ENCODE measurements at regions not wholly inside any gene's neighbourhood (a gene's known extent, or its start where the extent isn't known, plus 50 kb on each side); places are given as distances from the start of the nearest gene placed in this dataset.

GRCh38 chr7:125568799-125569198, 639.2 kb upstream of the POT1 start:
- Histone ChIP-seq H3K27me3 (ENCODE audit: insufficient read depth, low read depth) (no peaks in the 10 kb centered on the region), H4K20me1 (ENCODE audit: insufficient read depth) (no peaks in the 10 kb centered on the region), H3K4me1 (replicated peaks; ENCODE audit: insufficient read depth) (no peaks in the 10 kb centered on the region), H3K4me2 (no peak overlapping the region), H3K27ac (no peak overlapping the region), H2AFZ (no peak overlapping the region), H3K4me3 (no peak overlapping the region), H3K9me2 (ENCODE audit: insufficient read depth) (no peaks in the 10 kb centered on the region), H3F3A (ENCODE audit: insufficient read depth, low read depth) (no peaks in the 10 kb centered on the region), H3K9me3 (ENCODE audit: insufficient read depth, low read depth) (no peaks in the 10 kb centered on the region), H3K79me2 (ENCODE audit: low read depth) (no peaks in the 10 kb centered on the region), H3K36me3 (ENCODE audit: low read depth) (no peaks in the 10 kb centered on the region)
- no peak for TF ChIP-seq CTCF (conservative IDR thresholded peaks at IDR 0.05)
- TF ChIP-seq EZH2 (IDR thresholded peaks at IDR 0.05; ENCODE audit: low read depth), result no peak
- no TSS peak for BruUV-seq (replicated peaks)
- ChIA-PET POLR2A (ENCODE audit: unreplicated experiment) (no interaction called here), CTCF (no interaction called here)
- DNase-seq, result no peak
- intact Hi-C loops (cut with micrococcal nuclease; ENCODE audit: unreplicated experiment), result no loop called here

GRCh38 chr7:125567686-125568085, 638.1 kb upstream of the POT1 start:
- Histone ChIP-seq H3F3A (ENCODE audit: insufficient read depth, low read depth) (no peaks in the 10 kb centered on the region), H3K4me2 (no peak overlapping the region), H3K4me1 (replicated peaks; ENCODE audit: insufficient read depth) (no peaks in the 10 kb centered on the region), H3K27ac (no peak overlapping the region), H3K4me3 (no peak overlapping the region), H3K27me3 (ENCODE audit: insufficient read depth, low read depth) (no peaks in the 10 kb centered on the region), H3K79me2 (ENCODE audit: low read depth) (no peaks in the 10 kb centered on the region), H3K9me3 (ENCODE audit: insufficient read depth, low read depth) (no peaks in the 10 kb centered on the region), H3K36me3 (ENCODE audit: low read depth) (no peaks in the 10 kb centered on the region), H2AFZ (no peak overlapping the region), H3K9me2 (ENCODE audit: insufficient read depth) (no peaks in the 10 kb centered on the region), H4K20me1 (ENCODE audit: insufficient read depth) (no peaks in the 10 kb centered on the region)
- POLR2A ChIA-PET (ENCODE audit: unreplicated experiment), result no interaction called here
- no peak for TF ChIP-seq CTCF (conservative IDR thresholded peaks at IDR 0.05)
- TF ChIP-seq EZH2 (IDR thresholded peaks at IDR 0.05; ENCODE audit: low read depth), result no peak
- no TSS peak for BruUV-seq (replicated peaks)
- intact Hi-C loops (cut with micrococcal nuclease; ENCODE audit: unreplicated experiment), result no loop called here
- no peak for DNase-seq
- CTCF ChIA-PET, result interaction anchor here (0.6 kb wide), 1 partner anchor 12 kb away, joined by 5 read pairs; no protein-coding TSS in a partner anchor

GRCh38 chr7:125563964-125564529, 634.4 kb upstream of the POT1 start:
- intact Hi-C loops (cut with micrococcal nuclease; ENCODE audit: unreplicated experiment), result no loop called here
- no peaks in the 10 kb centered on the region for H3K27me3 ChIP-seq (ENCODE audit: insufficient read depth, low read depth)
- H4K20me1 ChIP-seq (ENCODE audit: insufficient read depth), result no peaks in the 10 kb centered on the region
- no peaks in the 10 kb centered on the region for H3K79me2 ChIP-seq (ENCODE audit: low read depth)
- BruUV-seq (replicated peaks), result no TSS peak
- H3K9me2 ChIP-seq (ENCODE audit: insufficient read depth), result no peaks in the 10 kb centered on the region
- no peaks in the 10 kb centered on the region for H3K4me1 ChIP-seq (replicated peaks; ENCODE audit: insufficient read depth)
- H2AFZ ChIP-seq, result no peak overlapping the region; the same call in 1 of the 2 replicates
- H3K4me3 ChIP-seq, result no peak overlapping the region
- H3K27ac ChIP-seq, result no peak overlapping the region
- H3K9me3 ChIP-seq (ENCODE audit: insufficient read depth, low read depth), result no peaks in the 10 kb centered on the region
- POLR2A ChIA-PET (ENCODE audit: unreplicated experiment), result no interaction called here
- CTCF ChIA-PET, result no interaction called here
- no peak for TF ChIP-seq CTCF (conservative IDR thresholded peaks at IDR 0.05)
- TF ChIP-seq EZH2 (IDR thresholded peaks at IDR 0.05; ENCODE audit: low read depth), result no peak
- no peaks in the 10 kb centered on the region for H3F3A ChIP-seq (ENCODE audit: insufficient read depth, low read depth)
- no peaks in the 10 kb centered on the region for H3K36me3 ChIP-seq (ENCODE audit: low read depth)
- DNase-seq, result no peak
- no peak overlapping the region for H3K4me2 ChIP-seq
